GM23248 (cell line): ENCODE measurements at regions not wholly inside any gene's neighbourhood (a gene's known extent, or its start where the extent isn't known, plus 50 kb on each side); places are given as distances from the start of the nearest gene placed in this dataset.

Experiments used
- EZH2 ChIP-seq: fragments of 200-600 bp; sonication (generic); IDR thresholded peaks from 2 replicates; pipeline ENCODE4 v1.6.1; 2018; ENCODE audit warnings: antibody characterized with exemption, mild to moderate bottlenecking; ENCODE audit not compliant: insufficient read depth, poor library complexity, severe bottlenecking
- EZH2phosphoT487 ChIP-seq: fragments of 200-600 bp; sonication (generic); IDR thresholded peaks from 2 replicates; pipeline ENCODE4 v1.6.1; 2018; ENCODE audit warnings: antibody characterized with exemption, moderate library complexity, mild to moderate bottlenecking, low read depth; ENCODE audit not compliant: insufficient read depth

GRCh38 chr14:96629082-96629481 is 126.9 kb downstream of the PAPOLA start:
- TF ChIP-seq EZH2 (no peak), EZH2phosphoT487 (no peak)
